ENCODE measurements at regions not wholly inside any gene's neighbourhood (a gene's known extent, or its start where the extent isn't known, plus 50 kb on each side); places are given as distances from the start of the nearest gene placed in this dataset.

- intact Hi-C loops (cut with micrococcal nuclease), result no loop called here
Observed at GRCh38 chr2:187934236-187934635, 357.4 kb upstream of the GULP1 start.

- intact Hi-C loops (cut with micrococcal nuclease), result no loop called here
Observed at GRCh38 chr2:187934692-187935091, 357.0 kb upstream of the GULP1 start.

- intact Hi-C loops (cut with micrococcal nuclease), result no loop called here
Observed at GRCh38 chr2:187935126-187935525, 356.5 kb upstream of the GULP1 start.

GRCh38 chr2:187936228-187936627 lies 355.4 kb upstream of the GULP1 start:
- intact Hi-C loops (cut with micrococcal nuclease), result no loop called here

- intact Hi-C loops (cut with micrococcal nuclease), result no loop called here
Observed at GRCh38 chr2:187939180-187939579, 352.5 kb upstream of the GULP1 start.

GRCh38 chr2:187942876-187943275 lies 348.8 kb upstream of the GULP1 start:
- intact Hi-C loops (cut with micrococcal nuclease), result no loop called here

GRCh38 chr2:187943772-187944369 lies 347.8 kb upstream of the GULP1 start:
- intact Hi-C loops (cut with micrococcal nuclease), result no loop called here

- intact Hi-C loops (cut with micrococcal nuclease), result no loop called here
Observed at GRCh38 chr2:187949859-187950258, 341.8 kb upstream of the GULP1 start.

GRCh38 chr2:187951470-187952218 lies 340.0 kb upstream of the GULP1 start:
- intact Hi-C loops (cut with micrococcal nuclease), result no loop called here

GRCh38 chr2:187956906-187957534 lies 334.7 kb upstream of the GULP1 start:
- intact Hi-C loops (cut with micrococcal nuclease), result no loop called here

GRCh38 chr2:187959821-187960220 lies 331.9 kb upstream of the GULP1 start:
- intact Hi-C loops (cut with micrococcal nuclease), result no loop called here

GRCh38 chr2:187962538-187962937 lies 329.1 kb upstream of the GULP1 start:
- intact Hi-C loops (cut with micrococcal nuclease), result no loop called here

- intact Hi-C loops (cut with micrococcal nuclease), result no loop called here
Observed at GRCh38 chr2:187964746-187965145, 326.9 kb upstream of the GULP1 start.

- intact Hi-C loops (cut with micrococcal nuclease), result no loop called here
Observed at GRCh38 chr2:187966924-187967323, 324.8 kb upstream of the GULP1 start.

- intact Hi-C loops (cut with micrococcal nuclease), result no loop called here
Observed at GRCh38 chr2:187971893-187972292, 319.8 kb upstream of the GULP1 start.

- intact Hi-C loops (cut with micrococcal nuclease), result no loop called here
Observed at GRCh38 chr2:187976259-187976985, 315.3 kb upstream of the GULP1 start.

- intact Hi-C loops (cut with micrococcal nuclease), result no loop called here
Observed at GRCh38 chr2:187976986-187977333, 314.7 kb upstream of the GULP1 start.

GRCh38 chr2:187978356-187978755 lies 313.3 kb upstream of the GULP1 start:
- intact Hi-C loops (cut with micrococcal nuclease), result no loop called here

GRCh38 chr2:187982668-187983067 lies 309.0 kb upstream of the GULP1 start:
- intact Hi-C loops (cut with micrococcal nuclease), result no loop called here

GRCh38 chr2:187985195-187985594 lies 306.5 kb upstream of the GULP1 start:
- intact Hi-C loops (cut with micrococcal nuclease), result no loop called here

GRCh38 chr2:187985923-187986322 lies 305.8 kb upstream of the GULP1 start:
- intact Hi-C loops (cut with micrococcal nuclease), result no loop called here

Measured in T-helper 2 cell treated with Interferon-gamma antibody and Interleukin-4, amounts not matched to agents 100 ng/mL and 5 ng/mL, for 36 hours (primary cell).